Omental fat pad (tissue), 3 donors: ENCODE measurements at regions not wholly inside any gene's neighbourhood (a gene's known extent, or its start where the extent isn't known, plus 50 kb on each side); places are given as distances from the start of the nearest gene placed in this dataset.

Experiments used
- ATAC-seq: fragments of 150-250 bp; one replicate; pipeline ENCODE4 v1.9.1; 2016; ENCODE audit warnings: mild to moderate bottlenecking, moderate library complexity; ENCODE audit not compliant: low FRiP score
- DNase-seq: peaks from one replicate; pipeline ENCODE4 v3.0.0-alpha.2; 2019; ENCODE audit warnings: low spot score
- TF ChIP-seq, protein P1 (sequence below), 3 donors: fragments of 450-650 bp; IDR thresholded peaks; one replicate each; pipeline ENCODE4 v1.5.1; 2016 to 2017; ENCODE audit warnings: antibody characterized with exemption in 3 of 3, mild to moderate bottlenecking in 3 of 3, moderate library complexity in 2 of 3

DNA sequence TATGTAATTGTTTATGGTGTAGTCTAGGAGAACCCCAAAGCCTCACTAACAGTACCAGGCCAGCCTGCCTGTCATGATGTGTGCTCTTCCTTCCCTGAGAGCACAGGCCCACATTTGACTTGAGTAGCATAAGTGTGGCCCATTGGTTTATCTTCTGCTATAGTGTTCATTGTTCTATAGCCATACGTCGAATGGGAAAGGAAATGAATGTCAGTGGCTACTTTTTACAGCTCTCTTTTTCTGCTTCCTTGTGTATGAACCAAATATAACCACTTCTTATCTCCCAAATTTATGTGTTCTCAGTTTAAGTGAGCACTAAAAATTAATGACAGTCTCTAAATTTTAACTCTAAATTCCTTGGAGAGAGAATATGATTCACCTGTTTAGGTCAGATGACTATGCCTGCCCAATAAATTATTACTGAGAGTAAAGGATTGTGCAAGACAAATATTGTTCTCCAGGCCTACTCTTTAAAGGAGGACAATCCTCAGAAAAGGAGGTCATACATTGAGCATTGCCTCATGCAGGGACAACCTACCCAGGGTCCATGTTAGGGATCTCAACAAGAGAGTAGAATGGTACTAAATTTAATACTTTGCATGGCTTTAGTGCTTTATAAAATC lies 222.9 kb upstream of the ARHGAP20 start:
- TF ChIP-seq, protein P1, sequence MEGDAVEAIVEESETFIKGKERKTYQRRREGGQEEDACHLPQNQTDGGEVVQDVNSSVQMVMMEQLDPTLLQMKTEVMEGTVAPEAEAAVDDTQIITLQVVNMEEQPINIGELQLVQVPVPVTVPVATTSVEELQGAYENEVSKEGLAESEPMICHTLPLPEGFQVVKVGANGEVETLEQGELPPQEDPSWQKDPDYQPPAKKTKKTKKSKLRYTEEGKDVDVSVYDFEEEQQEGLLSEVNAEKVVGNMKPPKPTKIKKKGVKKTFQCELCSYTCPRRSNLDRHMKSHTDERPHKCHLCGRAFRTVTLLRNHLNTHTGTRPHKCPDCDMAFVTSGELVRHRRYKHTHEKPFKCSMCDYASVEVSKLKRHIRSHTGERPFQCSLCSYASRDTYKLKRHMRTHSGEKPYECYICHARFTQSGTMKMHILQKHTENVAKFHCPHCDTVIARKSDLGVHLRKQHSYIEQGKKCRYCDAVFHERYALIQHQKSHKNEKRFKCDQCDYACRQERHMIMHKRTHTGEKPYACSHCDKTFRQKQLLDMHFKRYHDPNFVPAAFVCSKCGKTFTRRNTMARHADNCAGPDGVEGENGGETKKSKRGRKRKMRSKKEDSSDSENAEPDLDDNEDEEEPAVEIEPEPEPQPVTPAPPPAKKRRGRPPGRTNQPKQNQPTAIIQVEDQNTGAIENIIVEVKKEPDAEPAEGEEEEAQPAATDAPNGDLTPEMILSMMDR (IDR thresholded peaks at IDR 0.05) = no peak
- no peak for ATAC-seq
- DNase-seq = no peak

DNA sequence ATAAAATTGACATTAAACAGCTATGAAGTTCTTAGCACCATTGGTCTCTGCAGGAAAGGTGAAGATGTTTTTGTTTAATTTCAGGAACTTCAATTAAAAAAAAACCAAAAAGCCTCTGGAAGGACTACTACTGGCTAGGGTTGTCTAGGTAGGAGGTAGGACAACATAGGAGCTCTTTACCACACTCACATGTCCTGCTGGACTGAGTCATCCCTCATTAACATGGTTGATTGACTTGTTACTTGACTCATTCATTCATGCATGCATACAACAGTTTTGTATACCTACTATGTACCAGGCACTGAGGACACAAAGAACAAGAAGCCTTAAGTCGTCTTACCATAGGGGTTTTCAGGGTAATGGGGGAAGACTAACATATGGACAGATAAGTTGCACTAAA lies 216.9 kb upstream of the ARHGAP20 start:
- TF ChIP-seq, protein P1 (IDR thresholded peaks at IDR 0.05) = no peak
- DNase-seq (no peak), ATAC-seq (no peak)

DNA sequence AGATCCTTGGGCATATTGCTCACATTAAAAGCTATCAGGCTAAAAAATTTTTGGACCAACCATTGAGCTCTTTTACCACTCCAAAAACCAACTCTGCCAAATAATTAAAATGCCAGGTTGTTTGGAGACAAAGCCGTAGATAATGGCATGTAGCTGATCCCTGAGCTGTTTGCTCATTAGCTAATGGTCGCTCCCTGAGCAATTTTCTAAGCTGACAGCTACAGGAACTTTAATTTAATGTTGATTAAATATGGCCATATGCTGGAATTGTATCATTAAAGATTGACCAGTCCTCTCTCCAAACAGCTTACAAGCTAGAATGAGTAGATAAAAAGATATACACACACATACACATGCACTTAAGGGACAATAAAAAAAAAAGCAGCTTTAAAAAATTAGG lies 216.2 kb upstream of the ARHGAP20 start:
- DNase-seq = no peak
- TF ChIP-seq, protein P1 (IDR thresholded peaks at IDR 0.05) = no peak
- no peak for ATAC-seq

DNA sequence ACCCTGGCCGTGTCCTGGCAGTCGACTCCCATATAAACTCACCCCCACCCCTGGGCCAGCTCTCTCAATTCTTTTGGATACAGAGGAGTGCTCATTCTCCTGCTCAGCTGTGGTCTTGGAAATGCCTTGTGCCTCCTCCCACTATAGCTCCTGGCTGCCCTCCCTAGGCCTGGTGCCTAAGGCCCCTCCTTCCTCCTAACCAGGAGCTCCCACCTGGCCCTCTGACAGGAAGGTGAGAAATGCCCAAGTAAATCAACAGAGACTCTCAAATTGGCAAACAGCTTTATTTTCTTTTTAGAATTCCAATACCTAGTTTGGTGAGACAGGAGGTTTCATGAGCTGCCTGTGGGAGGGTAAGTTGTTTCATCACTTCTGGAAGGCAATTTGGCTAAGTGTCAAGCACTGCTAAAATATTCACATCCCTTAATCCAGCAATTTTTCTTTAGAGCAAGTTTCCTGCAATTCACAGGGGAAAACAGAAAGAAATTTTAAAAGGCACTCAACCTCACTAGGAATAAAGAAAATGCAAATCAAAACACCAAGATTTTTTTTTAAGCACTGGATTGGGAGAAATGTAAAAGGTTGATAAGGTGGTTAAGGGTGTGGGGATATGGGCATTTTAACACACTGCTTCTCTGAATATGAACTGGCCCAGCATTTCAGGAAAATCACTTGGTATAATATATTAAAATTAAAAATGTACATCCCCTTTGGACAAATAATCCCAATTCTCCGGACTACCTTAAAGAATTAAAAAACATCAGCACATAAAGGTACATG lies 209.7 kb upstream of the ARHGAP20 start:
- TF ChIP-seq, protein P1 (IDR thresholded peaks at IDR 0.05) = no peak
- peak; percentile 94 for ATAC-seq
- DNase-seq = peak; percentile 27

DNA sequence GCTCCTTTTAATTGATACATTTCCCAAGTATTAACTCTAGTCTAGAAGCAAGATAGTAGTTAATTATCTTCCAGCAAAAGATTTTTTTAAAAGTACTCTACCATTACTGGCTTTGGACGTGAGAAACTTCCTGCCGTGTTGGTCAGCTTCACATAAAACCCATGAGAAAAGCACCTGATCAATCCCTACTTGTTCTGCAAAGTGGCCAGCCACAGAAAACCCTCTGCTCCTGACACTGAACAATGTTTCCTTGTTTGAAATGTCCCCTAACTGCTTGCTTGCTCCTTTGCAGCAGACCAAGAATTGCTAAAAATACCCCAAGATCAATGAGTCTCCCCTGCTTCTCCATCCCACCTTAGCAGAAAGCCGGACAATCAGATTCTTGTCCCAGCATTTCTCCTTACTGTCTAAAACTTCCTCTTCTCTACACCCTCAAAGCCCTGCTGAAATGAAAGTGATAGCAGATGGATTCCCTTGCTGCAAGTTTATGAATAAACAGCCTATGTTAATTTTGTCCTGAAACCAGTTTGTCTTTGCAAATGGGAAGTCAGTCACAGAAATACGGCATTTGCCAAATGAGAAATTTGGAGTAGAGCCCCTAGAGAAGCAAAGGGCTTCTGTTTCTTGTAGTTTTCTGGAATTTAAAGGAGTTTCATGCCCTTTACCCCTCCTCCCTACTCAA lies 207.1 kb upstream of the ARHGAP20 start:
- DNase-seq = no peak
- no peak for ATAC-seq
- TF ChIP-seq, protein P1 (IDR thresholded peaks at IDR 0.05) = no peak

DNA sequence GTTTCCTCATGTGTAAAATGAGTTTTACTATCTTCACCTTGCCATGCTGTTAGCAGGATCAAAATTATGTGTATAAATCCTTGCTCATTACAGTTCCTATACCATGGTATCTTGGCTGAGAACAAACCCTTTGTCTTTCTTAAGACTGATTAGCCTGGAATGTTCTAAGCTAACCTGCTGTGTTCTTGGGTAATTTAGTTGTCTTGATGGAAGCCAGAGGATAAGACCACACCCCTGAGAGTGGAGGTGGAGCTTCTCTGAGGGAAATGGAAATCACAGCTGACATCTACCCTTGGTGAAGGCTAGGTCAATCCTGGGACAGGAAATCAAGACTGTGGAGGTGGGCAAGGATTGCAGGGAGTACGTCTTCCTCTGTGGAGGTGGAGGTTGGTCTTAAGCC lies 206.1 kb upstream of the ARHGAP20 start:
- DNase-seq (no peak), ATAC-seq (no peak)
- TF ChIP-seq, protein P1 (IDR thresholded peaks at IDR 0.05) = no peak
